ENCODE measurements at regions not wholly inside any gene's neighbourhood (a gene's known extent, or its start where the extent isn't known, plus 50 kb on each side); places are given as distances from the start of the nearest gene placed in this dataset.

DNA sequence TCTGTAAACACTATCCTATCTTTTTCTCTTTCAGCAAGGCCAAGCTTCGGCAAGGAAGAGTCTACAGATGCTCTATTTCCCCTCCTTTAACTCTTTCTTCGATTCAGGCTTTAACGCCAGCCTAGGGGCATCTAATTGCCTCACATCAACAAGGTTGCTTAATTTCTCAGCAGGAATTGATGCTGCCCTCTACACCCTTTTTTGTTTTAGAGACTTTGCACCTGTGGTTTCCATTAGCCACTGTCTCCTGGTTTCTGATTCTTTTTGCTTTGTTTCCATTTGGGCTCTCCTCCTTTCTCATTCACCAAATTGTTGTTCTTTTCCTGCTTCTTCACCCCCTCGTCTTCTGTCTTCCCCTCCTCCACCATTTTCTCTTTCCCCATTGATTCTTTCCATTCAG is 202.4 kb upstream of the HMCN1 start:
- Histone ChIP-seq H3K4me3 (ENCODE audit: insufficient read depth, low read depth, low read length) (no peak overlapping the region), H2BK5ac (ENCODE audit: low read depth, low read length, poor library complexity, severe bottlenecking) (no peak overlapping the region), H2BK120ac (ENCODE audit: low read depth, low read length) (no peak overlapping the region), H4K8ac (ENCODE audit: low read depth in 2 of 2, low read length in 2 of 2) (no peak overlapping the region), H3K23ac (ENCODE audit: low read depth, low read length) (no peak overlapping the region), H4K20me1 (ENCODE audit: insufficient read depth, low read length) (no peaks in the 10 kb centered on the region), H4K5ac (ENCODE audit: low read depth, low read length) (no peak overlapping the region), H3K4ac (ENCODE audit: low read depth, low read length) (no peak overlapping the region), H4K91ac (ENCODE audit: insufficient read depth, low read depth, low read length) (no peak overlapping the region), H3K9ac (ENCODE audit: low read depth, low read length) (no peak overlapping the region), H3K4me2 (ENCODE audit: low read depth, low read length) (no peak overlapping the region), H2BK20ac (ENCODE audit: low read depth, low read length) (no peak overlapping the region), H3K9me1 (ENCODE audit: insufficient read depth, low read length) (no peaks in the 10 kb centered on the region), H2AFZ (replicated peaks; ENCODE audit: low read length, poor library complexity) (no peak overlapping the region), H3K79me1 (ENCODE audit: low read depth in 1 of 2, low read length in 2 of 2) (no peaks in the 10 kb centered on the region), H3K18ac (ENCODE audit: low read depth, low read length) (no peak overlapping the region), H3K9me3 (ENCODE audit: control insufficient read depth, insufficient read depth, low read length) (no peaks in the 10 kb centered on the region), H3K4me1 (ENCODE audit: control insufficient read depth, insufficient read depth, low read length) (no peaks in the 10 kb centered on the region), H3K27ac (ENCODE audit: insufficient read depth, low read length) (no peak overlapping the region), H3K36me3 (ENCODE audit: control insufficient read depth, insufficient read depth, low read length) (no peaks in the 10 kb centered on the region), H3K27me3 (ENCODE audit: control insufficient read depth, insufficient read depth, low read length) (no peaks in the 10 kb centered on the region; the same call in none of the 2 replicates), H2AK9ac (replicated peaks; ENCODE audit: low read depth, low read length, poor library complexity) (no peak overlapping the region), H2BK15ac (ENCODE audit: low read depth, low read length) (no peak overlapping the region), H3K56ac (ENCODE audit: extremely low read depth, insufficient read depth, low read length) (no peak overlapping the region), H3K14ac (replicated peaks; ENCODE audit: low read depth, low read length) (no peak overlapping the region), H2AK5ac (ENCODE audit: low read depth, low read length) (no peak overlapping the region)
- dilution Hi-C loops (cut with HindIII; ENCODE audit: low sequenced_read_pairs, unreplicated experiment) (no loop called here), intact Hi-C loops (cut with micrococcal nuclease) (no loop called here), in situ Hi-C loops (cut with MboI; ENCODE audit: low sequenced_read_pairs) (no loop called here)
- CTCF ChIA-PET: interaction anchor here (0.6 kb wide), 1 partner anchor 43 kb away, joined by 3 read pairs; no protein-coding TSS in a partner anchor
- WGBS, 2 experiments (ENCODE audit: extremely low coverage in 2 of 2, insufficient read length in 1 of 2): 87% methylated on average over 3 of the region's 4 CpGs; no CpG with 5 or more reads in 1 of the 2 experiments
- BruUV-seq (replicated peaks): no TSS peak
- DNase-seq (no peak), ATAC-seq (ENCODE audit: low read depth) (no peak)
- POLR2A ChIA-PET (ENCODE audit: unreplicated experiment): no interaction called here
- TF ChIP-seq, protein P1, sequence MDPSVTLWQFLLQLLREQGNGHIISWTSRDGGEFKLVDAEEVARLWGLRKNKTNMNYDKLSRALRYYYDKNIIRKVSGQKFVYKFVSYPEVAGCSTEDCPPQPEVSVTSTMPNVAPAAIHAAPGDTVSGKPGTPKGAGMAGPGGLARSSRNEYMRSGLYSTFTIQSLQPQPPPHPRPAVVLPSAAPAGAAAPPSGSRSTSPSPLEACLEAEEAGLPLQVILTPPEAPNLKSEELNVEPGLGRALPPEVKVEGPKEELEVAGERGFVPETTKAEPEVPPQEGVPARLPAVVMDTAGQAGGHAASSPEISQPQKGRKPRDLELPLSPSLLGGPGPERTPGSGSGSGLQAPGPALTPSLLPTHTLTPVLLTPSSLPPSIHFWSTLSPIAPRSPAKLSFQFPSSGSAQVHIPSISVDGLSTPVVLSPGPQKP (IDR thresholded peaks at IDR 0.05; ENCODE audit: borderline replicate concordance, low read depth, low read length): no peak
- TF ChIP-seq FOS (IDR thresholded peaks at IDR 0.05; ENCODE audit: low read depth, low read length): no peak
- TF ChIP-seq MAZ (IDR thresholded peaks at IDR 0.05; ENCODE audit: borderline replicate concordance, low read depth, low read length): no peak
- TF ChIP-seq BHLHE40 (IDR thresholded peaks at IDR 0.05; ENCODE audit: low read depth, low read length): no peak
- no peak for TF ChIP-seq CEBPB (IDR thresholded peaks at IDR 0.05; ENCODE audit: low read depth, low read length)
- TF ChIP-seq, protein P2, sequence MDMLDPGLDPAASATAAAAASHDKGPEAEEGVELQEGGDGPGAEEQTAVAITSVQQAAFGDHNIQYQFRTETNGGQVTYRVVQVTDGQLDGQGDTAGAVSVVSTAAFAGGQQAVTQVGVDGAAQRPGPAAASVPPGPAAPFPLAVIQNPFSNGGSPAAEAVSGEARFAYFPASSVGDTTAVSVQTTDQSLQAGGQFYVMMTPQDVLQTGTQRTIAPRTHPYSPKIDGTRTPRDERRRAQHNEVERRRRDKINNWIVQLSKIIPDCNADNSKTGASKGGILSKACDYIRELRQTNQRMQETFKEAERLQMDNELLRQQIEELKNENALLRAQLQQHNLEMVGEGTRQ (IDR thresholded peaks at IDR 0.05; ENCODE audit: low read depth, low read length): no peak
- TF ChIP-seq RCOR1 (IDR thresholded peaks at IDR 0.05; ENCODE audit: insufficient replicate concordance, low read length): no peak
- TF ChIP-seq POLR2A (IDR thresholded peaks at IDR 0.05; ENCODE audit: low read depth, low read length): no peak
- TF ChIP-seq, protein P3, sequence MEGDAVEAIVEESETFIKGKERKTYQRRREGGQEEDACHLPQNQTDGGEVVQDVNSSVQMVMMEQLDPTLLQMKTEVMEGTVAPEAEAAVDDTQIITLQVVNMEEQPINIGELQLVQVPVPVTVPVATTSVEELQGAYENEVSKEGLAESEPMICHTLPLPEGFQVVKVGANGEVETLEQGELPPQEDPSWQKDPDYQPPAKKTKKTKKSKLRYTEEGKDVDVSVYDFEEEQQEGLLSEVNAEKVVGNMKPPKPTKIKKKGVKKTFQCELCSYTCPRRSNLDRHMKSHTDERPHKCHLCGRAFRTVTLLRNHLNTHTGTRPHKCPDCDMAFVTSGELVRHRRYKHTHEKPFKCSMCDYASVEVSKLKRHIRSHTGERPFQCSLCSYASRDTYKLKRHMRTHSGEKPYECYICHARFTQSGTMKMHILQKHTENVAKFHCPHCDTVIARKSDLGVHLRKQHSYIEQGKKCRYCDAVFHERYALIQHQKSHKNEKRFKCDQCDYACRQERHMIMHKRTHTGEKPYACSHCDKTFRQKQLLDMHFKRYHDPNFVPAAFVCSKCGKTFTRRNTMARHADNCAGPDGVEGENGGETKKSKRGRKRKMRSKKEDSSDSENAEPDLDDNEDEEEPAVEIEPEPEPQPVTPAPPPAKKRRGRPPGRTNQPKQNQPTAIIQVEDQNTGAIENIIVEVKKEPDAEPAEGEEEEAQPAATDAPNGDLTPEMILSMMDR (conservative IDR thresholded peaks at IDR 0.05; ENCODE audit: low read depth, low read length): no peak
- no peak for TF ChIP-seq RAD21 (IDR thresholded peaks at IDR 0.05; ENCODE audit: low read length)
- TF ChIP-seq NFE2L2 (IDR thresholded peaks at IDR 0.05; ENCODE audit: low read depth, low read length): no peak
- no peak for TF ChIP-seq MAFK (IDR thresholded peaks at IDR 0.05; ENCODE audit: low read depth, low read length)

Data from IMR-90 (cell line).